HG03196 (cell line): ENCODE measurements at regions not wholly inside any gene's neighbourhood (a gene's known extent, or its start where the extent isn't known, plus 50 kb on each side); places are given as distances from the start of the nearest gene placed in this dataset.
"Not testable (repeated sequence)": the region's sequence is repeated elsewhere in the genome, so short reads cannot be mapped to it uniquely, and the experiment has no call there.

Experiments used
- ATAC-seq: cut with Tn5 transposase; IDR thresholded peaks from one replicate; pipeline ENCODE4 v1.9.1; 2021; ENCODE audit not compliant: unreplicated experiment

- no peak for ATAC-seq
These were observed 1322.3 kb downstream of the UQCRFS1 start for GRCh38 chr19:27890696-27891095.

GRCh38 chr19:27890206-27890605 lies 1322.7 kb downstream of the UQCRFS1 start:
- ATAC-seq = no peak

- ATAC-seq = no peak
These were observed 1323.8 kb downstream of the UQCRFS1 start for GRCh38 chr19:27889156-27889555.

- no peak for ATAC-seq
These were observed 1325.0 kb downstream of the UQCRFS1 start for GRCh38 chr19:27887946-27888345.

- no peak for ATAC-seq
These were observed 1327.6 kb downstream of the UQCRFS1 start for GRCh38 chr19:27885359-27885758.

- no peak for ATAC-seq
These were observed 1328.6 kb downstream of the UQCRFS1 start for GRCh38 chr19:27884376-27884775.

GRCh38 chr19:27881213-27881612 lies 1331.7 kb downstream of the UQCRFS1 start:
- ATAC-seq = no peak

GRCh38 chr19:27876976-27877512 lies 1335.9 kb downstream of the UQCRFS1 start:
- no peak for ATAC-seq

GRCh38 chr19:27876489-27876888 lies 1336.5 kb downstream of the UQCRFS1 start:
- no peak for ATAC-seq

- ATAC-seq = no peak
These were observed 1340.6 kb downstream of the UQCRFS1 start for GRCh38 chr19:27872370-27872769.

- no peak for ATAC-seq
These were observed 1342.7 kb downstream of the UQCRFS1 start for GRCh38 chr19:27870293-27870692.

GRCh38 chr19:27868007-27868406 lies 1344.9 kb downstream of the UQCRFS1 start:
- no peak for ATAC-seq

GRCh38 chr19:27865927-27866777 lies 1346.8 kb downstream of the UQCRFS1 start:
- no peak for ATAC-seq

GRCh38 chr19:27861411-27861975 lies 1351.5 kb downstream of the UQCRFS1 start:
- no peak for ATAC-seq

- ATAC-seq = no peak
These were observed 1352.5 kb downstream of the UQCRFS1 start for GRCh38 chr19:27860309-27860934.

- ATAC-seq = no peak
These were observed 1353.3 kb downstream of the UQCRFS1 start for GRCh38 chr19:27859689-27860088.

GRCh38 chr19:27858981-27859581 lies 1353.9 kb downstream of the UQCRFS1 start:
- no peak for ATAC-seq

- ATAC-seq = not testable (repeated sequence)
These were observed 1360.0 kb downstream of the UQCRFS1 start for GRCh38 chr19:27852931-27853330.

- ATAC-seq = no peak
These were observed 1361.3 kb downstream of the UQCRFS1 start for GRCh38 chr19:27851543-27852060.

- ATAC-seq = no peak
These were observed 1361.9 kb downstream of the UQCRFS1 start for GRCh38 chr19:27851002-27851481.

GRCh38 chr19:27846944-27847343 lies 1366.0 kb downstream of the UQCRFS1 start:
- no peak for ATAC-seq
